ENCODE measurements at regions not wholly inside any gene's neighbourhood (a gene's known extent, or its start where the extent isn't known, plus 50 kb on each side); places are given as distances from the start of the nearest gene placed in this dataset.
"Not testable (repeated sequence)": the region's sequence is repeated elsewhere in the genome, so short reads cannot be mapped to it uniquely, and the experiment has no call there.

GRCh38 chr6:153572371-153572770, 441.3 kb upstream of the RGS17 start:
- no peak for DNase-seq (ENCODE audit: low read depth in 2 of 2, low spot score in 1 of 2)

DNA sequence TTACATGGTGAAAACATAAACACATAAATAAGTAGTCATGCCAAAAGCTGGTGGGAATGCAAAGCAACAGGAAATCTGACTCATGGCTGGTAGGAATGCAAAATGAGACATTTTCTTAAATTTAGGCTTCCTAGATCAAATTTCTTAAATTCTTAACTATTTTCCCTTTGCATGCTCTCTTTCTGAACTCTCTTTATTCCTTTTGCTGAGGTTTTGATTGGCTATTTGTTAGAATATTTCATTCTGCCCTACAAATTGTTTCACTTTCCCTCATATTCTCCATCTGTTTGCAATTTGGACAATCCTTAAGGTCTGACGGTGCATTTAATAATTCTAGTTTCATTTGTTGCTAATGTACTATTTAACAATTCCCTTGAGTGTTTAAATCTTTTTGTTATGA, 437.5 kb upstream of the RGS17 start:
- no peak for DNase-seq (ENCODE audit: low read depth in 2 of 2, low spot score in 1 of 2)

GRCh38 chr6:153564803-153565202, 433.7 kb upstream of the RGS17 start:
- no peak for DNase-seq (ENCODE audit: low read depth in 2 of 2, low spot score in 1 of 2)

- no peak for DNase-seq (ENCODE audit: low read depth in 2 of 2, low spot score in 1 of 2)
These were observed 431.9 kb upstream of the RGS17 start for GRCh38 chr6:153563001-153563400.

- DNase-seq (ENCODE audit: low read depth in 2 of 2, low spot score in 1 of 2) = no peak
These were observed 422.5 kb upstream of the RGS17 start for GRCh38 chr6:153553627-153554026.

DNA sequence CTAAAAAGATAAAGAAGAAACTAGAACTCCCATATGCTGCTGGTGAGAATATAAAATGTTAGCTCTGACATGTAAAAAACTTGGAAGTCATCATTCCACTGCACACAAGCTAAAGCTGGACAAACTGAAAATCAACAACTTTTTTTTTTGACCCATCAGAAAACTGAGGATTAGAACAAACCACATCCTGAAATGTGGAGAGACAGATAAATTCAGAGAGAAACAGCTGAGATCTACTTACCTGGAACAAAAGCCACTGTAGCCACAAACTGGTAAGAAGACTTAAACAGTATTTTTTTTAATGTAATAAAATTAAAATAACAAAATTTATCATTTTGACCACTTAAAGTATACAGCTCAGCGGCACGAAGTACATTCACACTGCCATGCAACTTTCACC, 408.5 kb upstream of the RGS17 start:
- no peak for DNase-seq (ENCODE audit: low read depth in 2 of 2, low spot score in 1 of 2)

DNA sequence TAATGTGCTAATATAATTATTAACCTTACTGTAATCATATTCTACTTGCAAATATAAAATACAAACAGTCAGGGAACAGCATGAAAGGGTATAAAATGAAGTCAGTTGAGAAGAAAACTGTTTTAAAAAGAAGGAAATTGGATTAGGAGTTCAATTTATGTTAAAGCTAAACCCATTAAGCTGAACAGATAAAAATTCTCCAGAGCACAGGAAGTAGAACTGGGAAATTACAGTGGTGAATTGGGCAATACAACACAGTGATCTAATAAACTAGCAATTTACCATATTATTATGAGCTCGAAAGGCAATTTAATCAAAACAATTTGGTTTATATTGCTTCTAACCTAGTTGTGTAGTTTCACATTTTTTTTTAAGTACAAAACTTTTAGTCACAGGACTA, 407.4 kb upstream of the RGS17 start:
- DNase-seq (ENCODE audit: low read depth in 2 of 2, low spot score in 1 of 2) = no peak

GRCh38 chr6:153537422-153537821, 406.3 kb upstream of the RGS17 start:
- DNase-seq (ENCODE audit: low read depth in 2 of 2, low spot score in 1 of 2) = no peak

- DNase-seq (ENCODE audit: low read depth in 2 of 2, low spot score in 1 of 2) = no peak
These were observed 395.4 kb upstream of the RGS17 start for GRCh38 chr6:153526479-153526878.

DNA sequence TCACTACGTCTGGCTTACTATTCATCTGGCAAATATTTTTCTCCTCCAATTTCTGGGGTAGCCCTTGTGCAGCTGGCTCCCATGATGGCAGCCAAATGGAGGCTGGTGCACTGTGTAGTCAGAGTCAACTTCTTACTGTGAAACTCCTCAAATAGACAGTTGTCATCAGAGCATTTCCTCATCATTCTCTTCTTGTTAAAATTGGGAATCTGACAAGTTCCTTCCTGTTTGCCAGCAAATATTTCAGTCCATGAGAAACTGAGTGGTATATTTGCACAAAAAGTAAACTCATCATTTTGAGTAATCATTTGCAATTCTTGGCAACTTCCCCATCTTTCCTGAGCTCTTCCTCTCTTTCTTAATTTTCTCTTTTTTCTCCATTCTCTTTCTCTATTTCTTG, 394.9 kb upstream of the RGS17 start:
- DNase-seq (ENCODE audit: low read depth in 2 of 2, low spot score in 1 of 2) = no peak

DNA sequence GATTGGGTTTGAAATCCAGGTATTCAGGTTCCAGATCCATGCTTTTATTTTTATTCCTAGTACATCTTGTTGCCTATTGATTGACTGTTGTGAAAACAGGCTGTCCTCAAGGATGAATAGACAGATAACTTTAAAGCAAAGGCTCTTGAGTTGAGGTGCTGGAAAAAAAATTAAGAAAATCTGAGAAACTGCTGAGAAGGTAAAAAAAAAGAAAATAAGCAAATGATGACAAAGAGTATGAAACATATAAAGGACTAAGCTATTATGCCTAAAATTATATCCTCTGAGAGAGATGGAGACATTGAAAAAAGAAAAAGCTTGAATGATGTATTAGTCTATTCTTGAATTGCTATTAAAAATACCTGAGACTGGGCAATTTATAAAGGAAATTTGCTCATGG, 392.3 kb upstream of the RGS17 start:
- DNase-seq (ENCODE audit: low read depth in 2 of 2, low spot score in 1 of 2) = no peak

- no peak for DNase-seq (ENCODE audit: low read depth in 2 of 2, low spot score in 1 of 2)
These were observed 380.9 kb upstream of the RGS17 start for GRCh38 chr6:153511896-153512496.

DNA sequence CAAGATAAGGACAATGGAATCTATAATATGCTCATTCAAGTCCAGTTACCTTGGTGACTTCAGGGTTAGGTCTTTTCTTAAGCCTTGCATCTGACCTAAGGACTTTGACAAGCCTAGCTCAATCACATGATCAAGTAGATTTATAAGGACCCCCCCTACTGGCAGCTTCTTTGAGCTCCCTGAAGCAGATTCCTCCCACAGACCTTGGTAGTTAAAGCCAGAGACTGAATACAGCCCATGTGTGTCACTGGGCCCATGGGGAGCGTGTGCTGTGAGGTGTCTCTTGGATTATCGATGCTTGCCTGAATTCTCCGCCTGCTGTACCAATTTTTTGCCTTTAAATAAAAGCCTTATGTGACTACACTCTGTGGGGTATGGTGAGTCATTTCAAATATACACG, 372.7 kb upstream of the RGS17 start:
- no peak for DNase-seq (ENCODE audit: low read depth in 2 of 2, low spot score in 1 of 2)

- no peak for DNase-seq (ENCODE audit: low read depth in 2 of 2, low spot score in 1 of 2)
These were observed 362.4 kb upstream of the RGS17 start for GRCh38 chr6:153493501-153493900.

GRCh38 chr6:153489479-153489878, 358.4 kb upstream of the RGS17 start:
- DNase-seq (ENCODE audit: low read depth in 2 of 2, low spot score in 1 of 2) = no peak

DNA sequence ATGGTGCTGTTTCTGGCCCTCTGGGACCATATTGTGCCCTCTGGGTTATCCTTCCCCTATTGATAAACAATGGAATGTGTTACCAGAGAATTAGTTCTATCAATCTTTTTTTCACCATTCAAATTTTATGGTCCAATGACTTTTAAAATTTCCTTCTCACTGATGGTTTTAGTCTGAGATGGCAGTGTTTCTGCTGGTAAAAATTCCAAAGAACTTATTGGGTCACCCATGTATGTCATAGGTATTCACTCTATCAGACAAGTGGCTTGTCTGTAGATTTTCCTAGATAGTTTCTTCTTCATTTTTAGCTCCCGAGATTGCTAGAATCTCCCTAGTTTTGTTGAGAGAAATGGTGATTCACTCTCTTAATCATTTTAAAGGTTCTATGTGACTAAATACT, 357.2 kb upstream of the RGS17 start:
- DNase-seq (ENCODE audit: low read depth in 2 of 2, low spot score in 1 of 2) = no peak

DNA sequence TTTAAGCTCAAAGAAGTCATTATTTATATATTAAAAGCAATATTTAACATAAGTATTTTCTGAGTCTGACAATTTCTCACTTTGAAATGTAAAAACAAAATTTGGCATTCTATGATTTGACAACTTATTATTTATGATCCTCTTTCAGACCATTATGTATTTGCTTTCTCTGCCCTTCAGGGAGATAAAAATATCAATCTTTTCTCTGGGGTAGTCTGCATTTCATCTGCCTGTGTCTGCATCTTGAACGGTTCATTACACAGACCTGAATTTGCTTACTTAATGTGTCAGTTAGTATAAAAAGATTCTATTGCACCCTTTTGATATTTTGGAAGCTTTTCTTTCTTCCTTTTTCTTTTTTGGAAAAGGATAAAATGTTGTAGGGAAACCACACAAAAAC, 354.0 kb upstream of the RGS17 start:
- no peak for DNase-seq (ENCODE audit: low read depth in 2 of 2, low spot score in 1 of 2)

- DNase-seq (ENCODE audit: low read depth in 2 of 2, low spot score in 1 of 2) = no peak
These were observed 353.0 kb upstream of the RGS17 start for GRCh38 chr6:153484056-153484455.

DNA sequence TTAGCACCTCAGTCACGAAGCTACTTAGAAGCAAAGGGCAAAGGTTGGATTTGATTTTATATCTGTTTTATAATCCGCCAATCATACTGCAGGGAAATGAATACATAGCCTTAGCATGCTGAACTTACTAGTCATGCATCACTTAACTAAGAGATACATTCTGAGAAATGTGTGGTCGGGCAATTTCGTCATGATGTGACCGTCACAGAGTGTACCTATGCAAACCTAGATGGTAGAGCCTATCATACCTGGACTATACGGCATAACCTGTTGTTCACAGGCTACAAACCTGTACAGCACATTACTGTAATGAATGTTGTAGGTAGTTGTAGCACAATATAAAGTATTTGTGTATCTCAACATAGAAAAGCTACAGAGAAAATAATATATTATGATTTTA, 345.2 kb upstream of the RGS17 start:
- DNase-seq (ENCODE audit: low read depth in 2 of 2, low spot score in 1 of 2) = no peak

- no peak for DNase-seq (ENCODE audit: low read depth in 2 of 2, low spot score in 1 of 2)
These were observed 334.0 kb upstream of the RGS17 start for GRCh38 chr6:153465050-153465449.

- DNase-seq (ENCODE audit: low read depth in 2 of 2, low spot score in 1 of 2) = no peak
These were observed 318.2 kb upstream of the RGS17 start for GRCh38 chr6:153449279-153449678.

DNA sequence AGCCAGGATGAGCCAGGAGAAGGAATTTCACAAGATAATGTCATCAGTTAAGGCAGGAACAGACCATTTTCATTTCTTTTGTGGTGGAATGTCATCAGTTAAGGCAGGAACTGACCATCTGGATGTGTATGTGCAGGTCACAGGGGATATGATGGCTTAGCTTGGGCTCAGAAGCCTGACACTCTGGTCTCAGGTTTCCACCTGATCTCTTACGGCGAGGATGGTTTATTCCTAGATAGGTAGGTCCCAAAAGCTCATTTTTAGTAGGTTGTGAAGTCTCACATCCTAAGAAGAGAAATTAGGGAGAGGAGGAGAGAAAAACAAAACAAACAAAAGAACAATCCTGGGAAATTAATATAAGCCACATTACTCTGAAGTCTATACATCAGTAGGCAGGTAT, 311.7 kb upstream of the RGS17 start:
- not testable (repeated sequence) for DNase-seq (ENCODE audit: low read depth in 2 of 2, low spot score in 1 of 2)

DNA sequence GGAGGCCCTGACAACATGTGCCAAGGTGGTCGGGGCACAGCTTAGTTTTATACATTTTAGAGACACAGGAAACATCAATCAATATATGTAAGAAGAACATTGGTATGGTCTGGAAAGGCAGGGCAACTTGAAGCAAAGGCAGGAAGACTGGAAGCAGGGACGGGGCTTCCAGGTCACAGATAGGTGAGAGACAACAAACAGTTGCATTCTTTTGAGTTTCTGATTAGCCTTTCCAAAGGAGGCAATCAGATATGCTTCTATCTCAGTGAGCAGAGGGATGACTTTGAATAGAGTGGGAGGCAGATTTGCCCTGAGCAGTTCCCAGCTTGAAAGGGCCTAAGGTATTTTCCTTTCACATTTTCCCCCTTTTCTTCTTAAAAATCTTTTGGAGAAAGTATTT, 311.0 kb upstream of the RGS17 start:
- DNase-seq (ENCODE audit: low read depth in 2 of 2, low spot score in 1 of 2) = no peak

- DNase-seq (ENCODE audit: low read depth in 2 of 2, low spot score in 1 of 2) = no peak
These were observed 306.1 kb upstream of the RGS17 start for GRCh38 chr6:153437193-153437592.

Measured in stimulated activated CD8-positive, alpha-beta memory T cell treated with anti-CD3 and anti-CD28 coated beads, Interleukin-4, amount 100 ng/mL, for 1 hour (primary cell).